ENCODE measurements at regions not wholly inside any gene's neighbourhood (a gene's known extent, or its start where the extent isn't known, plus 50 kb on each side); places are given as distances from the start of the nearest gene placed in this dataset.

GRCh38 chr22:26994801-26995200, 337.4 kb downstream of the MIAT start:
- Histone ChIP-seq H3K9me3 (no peaks in the 10 kb centered on the region), H3K27ac (no peak overlapping the region), H3K36me3 (no peaks in the 10 kb centered on the region), H3K4me1 (peaks cover 7% of the 10 kb centered on the region), H3K4me3 (no peak overlapping the region), H3K27me3 (no peaks in the 10 kb centered on the region)
- WGBS: 74% methylated on average over 4 of the region's 4 CpGs
- DNase-seq (ENCODE audit: low spot score in 2 of 2): no peak
- TF ChIP-seq POLR2A (IDR thresholded peaks at IDR 0.05): no peak
- TF ChIP-seq EP300 (IDR thresholded peaks at IDR 0.05): no peak
- no peak for TF ChIP-seq POLR2AphosphoS5 (IDR thresholded peaks at IDR 0.05)
- no peak for TF ChIP-seq CTCF (IDR thresholded peaks at IDR 0.05)

GRCh38 chr22:26995235-26995634, 337.8 kb downstream of the MIAT start:
- TF ChIP-seq CTCF (IDR thresholded peaks at IDR 0.05) (no peak), POLR2AphosphoS5 (IDR thresholded peaks at IDR 0.05) (no peak), POLR2A (IDR thresholded peaks at IDR 0.05) (no peak), EP300 (IDR thresholded peaks at IDR 0.05) (no peak)
- H3K27ac ChIP-seq: no peak overlapping the region
- H3K36me3 ChIP-seq: no peaks in the 10 kb centered on the region
- H3K27me3 ChIP-seq: no peaks in the 10 kb centered on the region
- H3K4me1 ChIP-seq: peaks cover 7% of the 10 kb centered on the region
- no peak for DNase-seq (ENCODE audit: low spot score in 2 of 2)
- no peak overlapping the region for H3K4me3 ChIP-seq
- no peaks in the 10 kb centered on the region for H3K9me3 ChIP-seq
- 45% methylated on average over 3 of the region's 3 CpGs for WGBS

GRCh38 chr22:26996154-26996553, 338.8 kb downstream of the MIAT start:
- Histone ChIP-seq H3K27me3 (no peaks in the 10 kb centered on the region), H3K36me3 (no peaks in the 10 kb centered on the region), H3K9me3 (no peaks in the 10 kb centered on the region), H3K4me1 (peaks cover 7% of the 10 kb centered on the region), H3K4me3 (no peak overlapping the region), H3K27ac (no peak overlapping the region)
- DNase-seq (ENCODE audit: low spot score in 2 of 2): no peak
- TF ChIP-seq CTCF (IDR thresholded peaks at IDR 0.05): no peak
- TF ChIP-seq POLR2A (IDR thresholded peaks at IDR 0.05): no peak
- no peak for TF ChIP-seq EP300 (IDR thresholded peaks at IDR 0.05)
- TF ChIP-seq POLR2AphosphoS5 (IDR thresholded peaks at IDR 0.05): no peak
- 76% methylated on average over 2 of the region's 2 CpGs for WGBS

GRCh38 chr22:26998129-26998528, 340.7 kb downstream of the MIAT start:
- TF ChIP-seq EP300 (IDR thresholded peaks at IDR 0.05): no peak
- TF ChIP-seq POLR2AphosphoS5 (IDR thresholded peaks at IDR 0.05): peak in 2 of 3 donors; percentile 49 to 53
- no peak overlapping the region for H3K4me3 ChIP-seq
- no peaks in the 10 kb centered on the region for H3K27me3 ChIP-seq
- H3K4me1 ChIP-seq: peaks cover 7% of the 10 kb centered on the region
- no peak overlapping the region for H3K27ac ChIP-seq
- DNase-seq (ENCODE audit: low spot score in 2 of 2): no peak
- 52% methylated on average over 3 of the region's 3 CpGs for WGBS
- no peaks in the 10 kb centered on the region for H3K36me3 ChIP-seq
- no peaks in the 10 kb centered on the region for H3K9me3 ChIP-seq

- no peaks in the 10 kb centered on the region for H3K27me3 ChIP-seq
- H3K4me3 ChIP-seq: no peak overlapping the region
- H3K36me3 ChIP-seq: no peaks in the 10 kb centered on the region
- H3K9me3 ChIP-seq: no peaks in the 10 kb centered on the region
- WGBS: 47% methylated on average over 6 of the region's 6 CpGs
- H3K27ac ChIP-seq: peak overlapping the region; percentile 42
- TF ChIP-seq POLR2AphosphoS5 (IDR thresholded peaks at IDR 0.05) (no peak), POLR2A (IDR thresholded peaks at IDR 0.05) (no peak), EP300 (IDR thresholded peaks at IDR 0.05) (no peak), CTCF (IDR thresholded peaks at IDR 0.05) (no peak)
- H3K4me1 ChIP-seq: peaks cover 7% of the 10 kb centered on the region
- no peak for DNase-seq (ENCODE audit: low spot score in 2 of 2)
Observed at GRCh38 chr22:26998716-26999115, 341.3 kb downstream of the MIAT start.

- TF ChIP-seq CTCF (IDR thresholded peaks at IDR 0.05) (no peak), EP300 (IDR thresholded peaks at IDR 0.05) (no peak), POLR2A (IDR thresholded peaks at IDR 0.05) (no peak), POLR2AphosphoS5 (IDR thresholded peaks at IDR 0.05) (no peak)
Observed at GRCh38 chr22:27003297-27003696, 345.9 kb downstream of the MIAT start.

More at GRCh38 chr22:27003297-27003696, 345.9 kb downstream of the MIAT start:
- Histone ChIP-seq H3K27me3 (peaks cover 12% of the 10 kb centered on the region), H3K36me3 (no peaks in the 10 kb centered on the region), H3K4me3 (no peak overlapping the region), H3K9me3 (no peaks in the 10 kb centered on the region), H3K27ac (no peak overlapping the region), H3K4me1 (peaks cover 7% of the 10 kb centered on the region)
- WGBS: 79% methylated on average over 11 of the region's 11 CpGs
- DNase-seq (ENCODE audit: low spot score in 2 of 2): no peak

All from suprapubic skin (tissue), 4 donors.